NCI-H82 treated with DMSO at 0.1 percent for 48 hours (cell line): ENCODE measurements at regions not wholly inside any gene's neighbourhood (a gene's known extent, or its start where the extent isn't known, plus 50 kb on each side); places are given as distances from the start of the nearest gene placed in this dataset.

ENCODE experiments used
- DNase-seq: peaks from one replicate; lab custom pipeline; 2025; ENCODE audit not compliant: unreplicated experiment; lab: John Stamatoyannopoulos, UW

GRCh38 chr9:73548201-73548600, 396.5 kb downstream of the ANXA1 start:
- DNase-seq: no peak

- no peak for DNase-seq
Observed at GRCh38 chr9:73549991-73550390, 398.3 kb downstream of the ANXA1 start.

DNA sequence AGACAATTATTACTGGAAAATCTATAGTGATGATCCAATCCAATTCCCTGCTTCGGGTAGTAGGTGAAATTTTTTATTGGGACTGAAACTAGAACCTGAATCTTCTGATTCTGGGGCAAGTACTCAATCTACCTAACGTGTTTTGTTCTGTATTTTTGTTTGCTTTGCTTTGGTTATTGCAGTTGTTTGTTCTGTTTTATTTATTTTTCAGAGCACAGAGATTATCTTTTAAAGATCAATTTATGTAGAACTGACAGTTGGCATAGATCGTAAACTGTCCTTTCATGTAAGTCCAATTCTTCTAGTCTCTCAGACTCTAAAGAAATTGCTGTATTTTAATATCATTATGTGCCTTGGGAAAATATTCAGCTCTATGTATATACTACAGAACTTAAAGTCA, 401.6 kb downstream of the ANXA1 start:
- no peak for DNase-seq

GRCh38 chr9:73558471-73558870, 406.8 kb downstream of the ANXA1 start:
- DNase-seq: no peak

GRCh38 chr9:73565026-73565425, 413.4 kb downstream of the ANXA1 start:
- DNase-seq: no peak

DNA sequence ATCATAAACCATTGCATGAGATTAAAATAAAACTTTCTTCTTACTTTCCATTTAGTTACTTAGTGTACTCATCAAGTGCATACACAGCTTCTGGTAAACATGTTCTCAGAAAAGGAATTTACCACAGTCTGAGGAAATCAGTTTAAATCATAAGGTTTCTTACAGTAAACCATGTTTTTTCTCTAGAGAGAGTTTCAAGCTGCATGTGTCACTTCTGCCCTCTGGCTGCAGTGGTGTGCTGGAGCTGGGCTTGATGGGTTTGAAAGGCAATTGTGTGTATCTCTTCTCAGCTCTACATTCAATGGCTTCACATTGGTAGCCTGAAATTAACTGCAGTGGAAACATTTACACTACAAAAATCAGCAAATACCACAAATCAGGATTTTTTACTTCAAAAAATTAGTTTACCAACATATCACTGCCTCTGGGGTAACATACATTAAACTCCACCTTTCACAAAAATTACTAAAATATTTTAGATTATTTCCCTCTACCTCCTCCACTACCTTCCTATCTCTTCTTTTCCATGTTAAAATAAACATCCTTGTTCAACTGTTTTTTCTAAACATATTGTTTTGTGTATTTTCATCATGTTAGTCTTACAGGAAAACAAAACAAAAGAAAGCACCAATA, 414.3 kb downstream of the ANXA1 start:
- no peak for DNase-seq

DNA sequence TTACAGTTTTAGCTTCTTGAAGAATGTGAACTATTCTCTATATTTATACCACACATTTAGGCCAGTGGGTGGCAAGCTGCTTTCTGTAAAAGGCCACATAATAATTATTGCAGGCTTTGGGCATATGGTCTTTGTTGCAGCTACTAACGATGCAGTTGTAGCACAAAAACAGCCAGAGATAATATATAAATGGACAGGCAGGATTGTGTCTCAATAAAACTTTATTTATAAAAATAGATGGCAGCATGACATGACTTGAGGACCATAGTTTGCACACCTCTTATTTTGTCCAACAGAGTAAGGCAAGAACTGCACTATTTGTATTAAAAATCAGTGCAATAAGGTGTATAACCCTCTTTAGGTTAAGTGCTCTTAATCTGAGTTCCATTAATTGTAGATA, 415.0 kb downstream of the ANXA1 start:
- DNase-seq: no peak

GRCh38 chr9:73573235-73573634, 421.6 kb downstream of the ANXA1 start:
- peak; percentile 57 for DNase-seq

- DNase-seq: no peak
Observed at GRCh38 chr9:73575101-73576060, 423.7 kb downstream of the ANXA1 start.

DNA sequence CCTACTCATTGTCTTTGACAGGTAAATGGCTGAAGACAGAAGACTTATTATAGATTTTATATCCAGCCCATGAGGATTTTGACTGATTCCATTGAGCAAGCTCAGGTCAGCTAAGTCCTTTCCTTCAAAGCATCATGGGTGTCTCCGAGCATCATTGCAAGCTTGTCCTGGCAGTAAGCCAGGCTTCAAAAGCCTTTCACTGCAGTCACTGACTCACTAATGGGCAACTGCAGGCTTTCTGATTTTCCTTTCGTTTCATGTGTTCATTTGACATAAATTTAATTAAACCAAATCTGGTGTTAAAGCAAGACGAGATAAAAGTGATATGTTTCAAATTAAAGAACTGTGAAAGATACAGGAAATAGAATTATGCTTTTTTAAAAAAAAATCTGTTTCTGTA, 426.2 kb downstream of the ANXA1 start:
- no peak for DNase-seq

DNA sequence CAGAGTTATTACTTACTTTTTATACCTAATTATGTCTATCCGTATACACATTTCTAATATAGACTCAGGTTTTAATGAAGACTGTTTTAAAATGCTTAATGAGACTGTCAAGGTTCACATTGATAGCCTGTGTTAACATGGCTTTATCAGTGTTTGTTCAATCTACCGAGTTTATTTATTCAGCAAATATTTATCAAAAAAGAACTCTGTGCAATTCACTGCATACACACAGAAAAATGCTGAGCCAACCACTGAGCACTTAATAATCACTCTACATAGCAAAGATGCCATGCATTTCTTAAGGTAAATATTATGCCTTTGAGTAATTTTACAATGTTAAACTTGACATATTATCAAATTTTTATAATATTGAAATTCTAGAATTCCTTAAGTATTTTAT, 428.2 kb downstream of the ANXA1 start:
- DNase-seq: no peak

GRCh38 chr9:73583576-73583975, 431.9 kb downstream of the ANXA1 start:
- no peak for DNase-seq

GRCh38 chr9:73595036-73595545, 443.4 kb downstream of the ANXA1 start:
- DNase-seq: no peak

DNA sequence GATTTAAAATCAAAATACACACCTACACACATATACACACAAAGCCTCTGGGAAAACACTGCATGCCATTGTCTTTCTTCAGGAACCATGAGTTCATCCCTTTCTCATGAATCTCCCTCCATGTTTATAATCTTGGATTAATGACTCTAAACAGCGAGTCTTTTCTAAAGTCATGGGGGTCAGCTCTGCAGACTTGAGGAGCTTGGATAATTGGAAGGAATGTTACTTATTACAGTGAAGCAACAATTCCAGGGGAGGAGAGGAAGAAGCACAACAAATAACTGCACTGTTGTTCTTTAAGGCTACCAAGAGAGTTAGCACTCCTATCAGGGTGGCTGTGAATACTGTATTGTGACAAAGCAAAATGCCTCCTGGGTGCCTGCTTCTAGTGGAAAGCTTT, 444.7 kb downstream of the ANXA1 start:
- no peak for DNase-seq

DNA sequence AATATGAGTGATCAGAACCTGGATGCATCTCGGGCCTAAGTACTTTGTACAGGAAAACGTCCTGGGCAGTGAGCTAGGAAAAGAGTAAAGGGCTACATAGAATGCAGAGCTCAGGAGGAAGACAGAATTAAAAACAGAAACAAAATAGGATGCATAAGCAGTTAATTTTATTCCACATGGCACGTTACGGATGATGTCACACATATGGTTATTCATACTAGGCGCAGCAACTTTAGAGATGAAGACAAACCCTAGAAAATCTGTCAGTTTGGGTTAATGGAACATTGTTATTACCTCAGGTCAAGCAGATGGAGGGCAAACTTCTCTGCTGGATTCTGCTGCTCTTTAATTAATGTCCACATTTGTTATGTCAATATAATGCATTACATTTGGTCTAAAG, 445.4 kb downstream of the ANXA1 start:
- no peak for DNase-seq

- no peak for DNase-seq
Observed at GRCh38 chr9:73597771-73598170, 446.1 kb downstream of the ANXA1 start.

DNA sequence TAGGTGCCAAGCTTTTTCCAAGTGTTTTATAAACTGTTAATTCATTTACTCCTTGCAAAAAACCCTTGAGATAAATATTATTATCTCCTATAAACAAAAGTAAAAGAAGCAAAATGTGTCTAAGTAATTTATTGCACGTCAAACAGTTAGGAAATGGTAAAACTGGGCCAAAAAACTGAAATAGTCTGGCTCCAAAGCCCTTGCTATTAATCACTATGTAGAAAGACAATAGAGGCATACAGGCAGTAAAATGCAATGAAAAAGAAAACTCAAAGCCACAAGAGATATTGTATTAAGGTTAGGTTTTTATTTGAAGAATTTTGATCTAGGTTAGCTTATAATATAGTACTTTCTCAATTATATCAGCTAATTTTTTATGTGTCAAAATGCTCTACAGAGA, 457.7 kb downstream of the ANXA1 start:
- no peak for DNase-seq

DNA sequence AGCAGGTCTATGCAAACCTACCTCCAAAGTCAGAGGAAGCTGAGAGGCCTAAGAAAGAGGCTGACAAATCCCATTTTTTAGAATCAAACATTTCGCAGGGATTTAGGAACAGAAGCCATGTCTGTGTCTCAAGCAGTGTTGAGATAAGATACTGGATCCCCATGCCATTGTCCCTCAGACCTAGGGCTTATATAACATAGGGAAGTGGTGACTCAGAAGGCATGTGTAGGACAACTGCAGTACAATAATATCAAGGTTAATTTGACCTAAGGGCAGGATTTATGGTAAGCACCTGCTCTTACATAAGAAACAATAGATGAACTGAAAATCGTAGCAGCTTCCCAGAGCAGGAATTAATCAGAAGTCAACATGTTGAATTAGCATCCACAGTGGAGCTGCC, 459.4 kb downstream of the ANXA1 start:
- no peak for DNase-seq

- no peak for DNase-seq
Observed at GRCh38 chr9:73613092-73613701, 461.5 kb downstream of the ANXA1 start.

GRCh38 chr9:73615557-73615956, 463.9 kb downstream of the ANXA1 start:
- DNase-seq: no peak

DNA sequence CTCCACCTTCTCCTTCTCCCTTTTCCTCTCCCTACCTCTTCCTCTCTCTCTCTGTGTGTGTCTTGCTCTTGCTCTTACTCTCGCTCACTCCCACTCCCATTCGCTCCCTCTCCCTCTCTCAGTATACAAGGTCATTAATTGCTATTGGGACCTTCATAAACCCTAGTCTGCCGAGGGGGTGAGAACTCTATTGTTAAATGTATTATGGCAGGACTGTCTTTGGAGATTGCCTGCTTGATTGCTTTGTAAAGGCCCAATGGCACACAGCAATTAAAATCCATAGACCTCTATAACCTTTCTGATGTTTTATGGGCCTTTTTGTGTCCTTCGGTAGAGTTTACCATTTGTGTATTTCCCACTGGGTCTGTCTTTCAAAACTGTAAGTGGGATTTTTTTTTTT, 465.9 kb downstream of the ANXA1 start:
- no peak for DNase-seq

DNA sequence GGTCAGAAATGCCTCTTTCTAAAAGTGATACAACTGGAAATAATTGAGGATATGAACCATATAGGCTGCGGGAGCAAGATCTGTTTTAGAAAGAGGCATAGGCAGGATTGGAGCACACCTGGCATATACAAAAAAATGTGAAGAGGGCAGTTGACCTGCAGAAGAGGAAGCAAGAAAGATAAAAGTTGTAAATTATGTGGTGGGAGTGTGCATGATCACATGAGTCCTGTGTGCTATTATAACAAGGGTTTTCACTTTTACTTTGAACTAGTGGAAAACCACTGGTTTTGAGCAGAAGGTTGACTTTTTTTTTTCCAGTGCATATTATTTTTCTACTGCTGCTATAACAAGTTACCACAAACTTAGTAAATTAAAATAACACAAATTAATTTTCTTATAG, 489.3 kb downstream of the ANXA1 start:
- no peak for DNase-seq
